RKO (cell line): ENCODE measurements at regions not wholly inside any gene's neighbourhood (a gene's known extent, or its start where the extent isn't known, plus 50 kb on each side); places are given as distances from the start of the nearest gene placed in this dataset.

ENCODE experiments used
- DNase-seq: peaks from one replicate; pipeline ENCODE4 v3.0.0-alpha.2; 2016; ENCODE audit warnings: low spot score

GRCh38 chr2:201969241-201969937, 64.3 kb upstream of the FZD7 start:
- no peak for DNase-seq

DNA sequence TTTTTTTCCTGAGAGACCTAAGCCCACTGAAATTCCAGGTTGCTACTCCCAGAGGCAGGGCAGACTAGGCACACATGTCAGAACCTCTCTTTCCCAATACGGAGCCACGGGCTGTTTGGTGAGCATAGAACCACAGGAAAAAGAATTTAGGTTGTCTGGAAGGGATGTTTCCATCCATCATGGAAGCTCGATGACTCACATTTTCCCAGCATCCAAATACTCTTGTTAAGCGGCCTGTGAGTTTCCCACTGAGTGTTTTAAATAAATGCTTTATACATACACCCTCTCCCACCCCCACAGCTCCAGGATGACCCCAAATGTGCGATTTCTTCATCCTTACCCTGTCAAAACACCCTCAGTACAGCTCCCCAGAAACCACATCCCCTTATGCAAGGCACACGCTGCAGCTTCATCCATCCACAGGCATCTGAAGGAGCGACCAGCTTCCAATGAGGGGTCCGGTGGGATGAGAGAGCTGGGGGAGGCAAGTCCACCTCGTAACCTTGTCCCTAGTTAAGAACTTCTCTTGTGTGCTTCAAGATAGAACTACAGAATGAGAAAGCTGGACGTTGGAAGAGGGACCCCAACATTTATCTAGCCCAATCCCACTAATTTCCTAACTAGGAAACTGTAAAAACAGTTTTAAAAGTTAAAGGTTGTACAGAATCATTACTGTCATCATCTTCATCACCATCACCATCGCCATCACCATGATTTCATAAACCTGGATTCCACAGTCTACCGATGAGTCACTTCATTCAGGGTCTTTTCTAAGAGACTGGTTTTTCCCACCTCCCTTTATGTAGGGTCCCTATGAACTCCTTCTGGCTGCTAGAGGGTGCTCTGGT, 63.5 kb upstream of the FZD7 start:
- no peak for DNase-seq

GRCh38 chr2:201970786-201971108, 62.9 kb upstream of the FZD7 start:
- no peak for DNase-seq

GRCh38 chr2:201971531-201972228, 62.0 kb upstream of the FZD7 start:
- DNase-seq: no peak

- no peak for DNase-seq
These were observed 60.9 kb upstream of the FZD7 start for GRCh38 chr2:201972621-201973255.

- no peak for DNase-seq
These were observed 60.2 kb upstream of the FZD7 start for GRCh38 chr2:201973305-201973928.

GRCh38 chr2:201974171-201975100, 59.2 kb upstream of the FZD7 start:
- no peak for DNase-seq

GRCh38 chr2:201975434-201975833, 58.2 kb upstream of the FZD7 start:
- DNase-seq: no peak

- no peak for DNase-seq
These were observed 57.6 kb upstream of the FZD7 start for GRCh38 chr2:201975964-201976612.

- no peak for DNase-seq
These were observed 56.0 kb upstream of the FZD7 start for GRCh38 chr2:201977651-201978050.

GRCh38 chr2:201978333-201978732, 55.3 kb upstream of the FZD7 start:
- DNase-seq: no peak

GRCh38 chr2:201978986-201979385, 54.7 kb upstream of the FZD7 start:
- no peak for DNase-seq

DNA sequence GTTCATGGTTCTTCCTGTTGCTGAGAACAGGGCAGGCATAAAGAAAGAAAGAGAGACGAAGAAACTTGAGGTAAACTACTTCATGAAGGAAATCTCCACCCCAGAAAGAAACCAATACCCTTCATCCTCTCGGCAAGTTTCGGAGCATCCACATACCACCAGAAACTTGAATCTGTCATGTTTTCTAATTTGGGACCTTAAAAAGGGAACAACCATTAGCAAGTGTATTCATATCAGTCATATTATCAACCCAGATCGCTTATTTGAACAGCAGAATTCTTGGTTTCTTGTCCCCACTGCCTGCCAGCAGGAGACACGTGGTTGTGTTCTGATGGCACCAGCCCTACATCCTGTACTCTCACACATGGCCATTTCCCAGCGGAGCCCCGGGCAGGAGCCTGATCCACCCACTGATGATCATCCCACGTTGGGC, 53.2 kb upstream of the FZD7 start:
- DNase-seq: no peak

GRCh38 chr2:201980946-201981345, 52.7 kb upstream of the FZD7 start:
- DNase-seq: no peak

DNA sequence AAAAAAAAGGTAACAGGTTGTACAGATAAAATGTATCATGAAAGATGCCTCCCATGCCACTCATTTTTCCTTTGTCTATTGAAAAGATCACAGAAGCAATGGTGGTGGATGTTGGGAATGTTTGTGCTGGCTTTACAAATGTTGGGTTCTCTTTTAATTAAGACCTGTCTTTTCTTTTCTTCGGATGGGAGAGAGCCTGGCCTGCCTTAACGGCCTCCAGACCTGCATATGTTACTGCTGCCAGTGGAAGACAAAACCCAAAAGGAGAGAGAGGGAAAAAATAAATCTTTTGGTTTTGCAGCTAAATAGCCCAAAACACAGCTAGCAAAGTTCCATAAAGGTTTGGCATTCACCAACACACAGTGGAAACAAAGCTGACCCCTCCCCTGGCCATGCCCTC, 50.5 kb upstream of the FZD7 start:
- DNase-seq: no peak

- no peak for DNase-seq
These were observed 49.9 kb upstream of the FZD7 start for GRCh38 chr2:201983800-201984199.
